IPS-18a (cell line): ENCODE measurements at regions not wholly inside any gene's neighbourhood (a gene's known extent, or its start where the extent isn't known, plus 50 kb on each side); places are given as distances from the start of the nearest gene placed in this dataset.
"Not testable (repeated sequence)": the region's sequence is repeated elsewhere in the genome, so short reads cannot be mapped to it uniquely, and the experiment has no call there.

ENCODE experiments used
- H3K27ac ChIP-seq: one replicate; pipeline ENCODE4 v1.5.1; 2013; ENCODE audit warnings: low read length
- H3K27me3 ChIP-seq: one replicate; pipeline ENCODE4 v1.6.1; 2013; ENCODE audit warnings: mild to moderate bottlenecking, low read length; ENCODE audit not compliant: control insufficient read depth, insufficient read depth
- H3K36me3 ChIP-seq: one replicate; pipeline ENCODE4 v1.6.1; 2013; ENCODE audit warnings: low read depth, low read length; ENCODE audit not compliant: control insufficient read depth
- H3K4me1 ChIP-seq: one replicate; pipeline ENCODE4 v1.6.1; 2013; ENCODE audit warnings: low read depth, low read length; ENCODE audit not compliant: control insufficient read depth
- H3K4me3 ChIP-seq: one replicate; pipeline ENCODE4 v1.5.1; 2013; ENCODE audit warnings: low read length
- H3K9ac ChIP-seq: one replicate; pipeline ENCODE4 v1.6.1; 2013; ENCODE audit warnings: mild to moderate bottlenecking, low read length, moderate library complexity
- H3K9me3 ChIP-seq: one replicate; pipeline ENCODE4 v1.6.1; 2013; ENCODE audit warnings: low read depth, low read length; ENCODE audit not compliant: control insufficient read depth

DNA sequence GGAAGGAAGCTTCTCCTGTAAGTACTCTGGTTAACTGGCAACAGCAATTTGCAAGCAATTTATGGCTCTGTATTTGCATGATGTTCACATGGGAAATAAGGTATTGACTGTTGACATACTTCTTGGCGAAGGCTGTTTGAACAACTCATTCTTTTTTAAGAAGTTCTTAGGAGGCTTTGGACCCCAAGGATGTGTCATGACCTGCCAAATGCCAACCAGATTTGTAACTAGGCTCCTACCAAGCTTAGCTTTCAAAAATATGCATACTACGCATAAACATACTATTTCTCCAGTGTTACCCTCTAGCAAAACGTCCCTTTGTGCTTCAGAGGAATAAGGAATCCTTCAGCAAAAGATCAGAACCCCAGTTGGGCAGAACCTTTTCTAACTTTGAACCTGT lies 165.2 kb upstream of the MSX2 start:
- no peaks in the 10 kb centered on the region for H3K4me1 ChIP-seq
- no peak overlapping the region for H3K4me3 ChIP-seq
- H3K9ac ChIP-seq, result no peak overlapping the region
- H3K36me3 ChIP-seq, result no peaks in the 10 kb centered on the region
- H3K9me3 ChIP-seq, result no peaks in the 10 kb centered on the region
- H3K27me3 ChIP-seq, result no peaks in the 10 kb centered on the region
- no peak overlapping the region for H3K27ac ChIP-seq

DNA sequence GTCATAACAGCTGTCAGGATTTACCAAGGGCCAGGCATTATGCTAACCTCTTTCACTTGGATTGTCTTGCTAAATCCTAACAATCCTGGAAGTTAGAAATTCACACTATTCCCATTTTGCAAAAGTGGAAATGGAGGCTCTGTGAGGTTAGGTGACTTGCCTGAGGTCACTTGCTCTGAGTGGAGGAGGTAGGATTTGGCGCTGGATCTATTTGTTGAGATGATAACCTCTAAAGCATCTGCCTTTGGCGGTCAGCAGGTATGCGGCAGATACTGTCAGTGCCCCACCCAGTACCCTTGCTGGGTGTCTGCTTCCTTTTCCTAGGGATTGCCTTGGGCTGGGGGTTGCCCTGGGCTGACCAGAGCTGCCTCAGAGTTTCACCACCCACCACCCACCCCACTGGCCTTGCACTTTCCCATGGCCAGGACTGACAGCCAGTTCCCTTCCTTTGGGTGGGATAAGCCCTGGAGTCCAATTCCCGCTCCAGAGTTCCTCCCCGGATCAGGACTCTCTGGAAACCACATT lies 164.8 kb upstream of the MSX2 start:
- H3K4me1 ChIP-seq, result no peaks in the 10 kb centered on the region
- H3K27ac ChIP-seq, result no peak overlapping the region
- no peaks in the 10 kb centered on the region for H3K9me3 ChIP-seq
- no peaks in the 10 kb centered on the region for H3K36me3 ChIP-seq
- no peak overlapping the region for H3K9ac ChIP-seq
- no peak overlapping the region for H3K4me3 ChIP-seq
- no peaks in the 10 kb centered on the region for H3K27me3 ChIP-seq

DNA sequence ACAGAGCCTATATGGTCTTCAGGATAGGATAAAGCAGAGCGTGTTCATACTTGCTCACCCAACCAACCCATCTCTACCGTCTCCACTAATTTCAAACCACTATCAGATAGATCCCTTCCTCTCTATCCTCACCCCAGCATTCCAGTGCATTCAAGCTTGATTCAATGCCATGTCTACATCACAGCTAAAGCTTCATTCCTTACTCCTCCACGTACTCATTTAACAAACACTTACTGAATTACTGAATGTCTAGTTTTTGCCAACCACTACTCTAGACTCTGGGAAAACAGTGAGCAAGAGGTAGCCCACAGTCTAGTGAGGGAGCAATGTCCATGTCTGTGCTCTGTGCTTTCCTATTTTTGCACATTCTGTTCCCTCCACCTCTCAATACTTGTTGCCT lies 163.5 kb upstream of the MSX2 start:
- Histone ChIP-seq H3K9me3 (no peaks in the 10 kb centered on the region), H3K36me3 (no peaks in the 10 kb centered on the region), H3K9ac (no peak overlapping the region), H3K27ac (no peak overlapping the region), H3K27me3 (no peaks in the 10 kb centered on the region), H3K4me3 (no peak overlapping the region), H3K4me1 (no peaks in the 10 kb centered on the region)

DNA sequence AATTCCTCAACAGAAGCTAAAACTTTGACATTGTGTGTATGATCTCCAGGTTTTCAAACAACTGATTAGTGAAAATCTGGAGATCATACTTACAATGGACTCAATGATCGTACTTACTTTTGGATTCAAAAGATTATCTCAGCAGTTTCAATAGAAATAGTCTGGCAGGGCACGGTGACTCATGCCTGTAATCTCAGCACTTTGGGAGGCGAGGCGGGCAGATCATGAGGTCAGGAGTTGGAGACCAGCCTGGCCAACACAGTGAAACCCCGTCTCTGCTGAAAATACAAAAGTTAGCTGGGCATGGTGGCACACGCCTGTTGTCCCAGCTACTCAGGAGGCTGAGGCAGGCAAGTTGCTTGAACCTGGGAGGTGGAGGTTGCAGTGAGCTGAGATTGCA lies 161.3 kb upstream of the MSX2 start:
- not testable (repeated sequence) for H3K36me3 ChIP-seq, H3K27ac ChIP-seq, H3K9me3 ChIP-seq, H3K9ac ChIP-seq, H3K4me3 ChIP-seq, H3K27me3 ChIP-seq, H3K4me1 ChIP-seq

DNA sequence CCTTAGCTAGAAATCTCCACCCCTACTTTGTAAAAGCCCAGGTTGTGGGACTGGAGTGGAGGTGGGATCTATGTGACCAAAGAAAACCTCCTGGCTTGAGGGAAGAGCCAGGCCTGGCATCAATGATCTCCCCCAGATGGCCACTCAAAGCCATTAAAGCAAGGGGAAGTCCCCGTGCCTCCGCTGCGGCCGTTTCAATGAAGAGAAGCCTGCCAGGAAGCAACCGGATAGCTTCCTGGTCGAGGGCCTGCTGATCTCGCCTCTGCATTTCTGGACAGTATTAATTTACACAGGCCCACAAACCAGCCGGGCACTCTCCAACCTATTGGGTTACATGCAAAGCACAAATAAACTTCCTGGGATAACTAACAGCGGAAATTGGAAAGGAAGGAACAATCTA lies 160.5 kb upstream of the MSX2 start:
- Histone ChIP-seq H3K27ac (no peak overlapping the region), H3K4me1 (no peaks in the 10 kb centered on the region), H3K36me3 (no peaks in the 10 kb centered on the region), H3K4me3 (no peak overlapping the region), H3K27me3 (no peaks in the 10 kb centered on the region), H3K9ac (no peak overlapping the region), H3K9me3 (no peaks in the 10 kb centered on the region)

DNA sequence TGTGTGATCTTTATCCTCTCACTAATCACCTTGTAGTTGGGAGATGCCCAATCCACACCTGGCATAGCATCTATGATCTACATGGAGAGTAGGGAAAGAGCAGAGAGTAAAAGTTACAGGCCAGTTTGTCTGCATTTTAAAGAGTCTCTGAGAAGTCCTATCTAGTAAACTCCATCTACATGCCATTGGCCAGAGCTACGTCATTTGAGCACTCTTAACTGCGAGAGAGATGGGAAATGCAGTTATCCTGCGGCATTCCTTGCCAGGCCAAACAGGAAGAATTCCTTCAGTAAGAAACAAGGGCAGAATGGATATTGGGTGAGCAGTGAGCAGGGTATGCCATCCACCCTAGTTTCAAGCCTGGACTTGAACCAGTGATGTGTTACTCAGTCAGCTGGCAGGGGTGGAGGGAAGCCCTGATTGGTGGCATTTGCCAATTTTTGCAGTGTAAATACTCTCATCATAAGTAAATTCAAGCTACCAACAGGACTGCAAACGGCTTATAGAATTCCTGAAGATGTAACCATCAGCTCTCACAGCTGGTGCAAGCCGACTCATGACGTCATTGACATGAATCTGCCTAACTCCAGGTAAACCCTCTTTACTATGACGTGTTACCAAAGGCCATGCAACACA lies 156.8 kb upstream of the MSX2 start:
- H3K9me3 ChIP-seq, result no peaks in the 10 kb centered on the region
- H3K27me3 ChIP-seq, result no peaks in the 10 kb centered on the region
- H3K27ac ChIP-seq, result no peak overlapping the region
- no peak overlapping the region for H3K9ac ChIP-seq
- no peaks in the 10 kb centered on the region for H3K36me3 ChIP-seq
- H3K4me1 ChIP-seq, result no peaks in the 10 kb centered on the region
- no peak overlapping the region for H3K4me3 ChIP-seq

DNA sequence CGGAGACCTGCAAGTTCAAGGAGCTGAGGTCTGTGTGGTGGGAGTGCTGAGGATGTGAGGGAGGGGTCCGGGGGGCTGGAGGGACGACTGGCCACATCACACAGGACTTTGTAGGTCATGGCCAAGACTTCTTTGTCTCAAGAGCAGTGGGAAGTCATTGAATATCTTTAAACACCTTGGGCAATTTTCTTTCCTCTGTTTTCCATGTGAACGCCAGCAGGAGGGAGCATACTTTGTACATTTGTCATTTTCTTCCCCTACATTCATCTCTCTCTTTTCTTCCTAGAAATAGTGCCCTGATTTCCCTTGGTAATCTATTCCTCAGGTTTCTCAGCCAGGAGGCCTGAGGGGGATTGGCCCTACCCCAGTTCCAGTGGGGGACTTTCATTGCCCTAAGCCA lies 153.7 kb upstream of the MSX2 start:
- Histone ChIP-seq H3K36me3 (no peaks in the 10 kb centered on the region), H3K27ac (no peak overlapping the region), H3K4me1 (no peaks in the 10 kb centered on the region), H3K4me3 (no peak overlapping the region), H3K9ac (no peak overlapping the region), H3K9me3 (no peaks in the 10 kb centered on the region), H3K27me3 (no peaks in the 10 kb centered on the region)

DNA sequence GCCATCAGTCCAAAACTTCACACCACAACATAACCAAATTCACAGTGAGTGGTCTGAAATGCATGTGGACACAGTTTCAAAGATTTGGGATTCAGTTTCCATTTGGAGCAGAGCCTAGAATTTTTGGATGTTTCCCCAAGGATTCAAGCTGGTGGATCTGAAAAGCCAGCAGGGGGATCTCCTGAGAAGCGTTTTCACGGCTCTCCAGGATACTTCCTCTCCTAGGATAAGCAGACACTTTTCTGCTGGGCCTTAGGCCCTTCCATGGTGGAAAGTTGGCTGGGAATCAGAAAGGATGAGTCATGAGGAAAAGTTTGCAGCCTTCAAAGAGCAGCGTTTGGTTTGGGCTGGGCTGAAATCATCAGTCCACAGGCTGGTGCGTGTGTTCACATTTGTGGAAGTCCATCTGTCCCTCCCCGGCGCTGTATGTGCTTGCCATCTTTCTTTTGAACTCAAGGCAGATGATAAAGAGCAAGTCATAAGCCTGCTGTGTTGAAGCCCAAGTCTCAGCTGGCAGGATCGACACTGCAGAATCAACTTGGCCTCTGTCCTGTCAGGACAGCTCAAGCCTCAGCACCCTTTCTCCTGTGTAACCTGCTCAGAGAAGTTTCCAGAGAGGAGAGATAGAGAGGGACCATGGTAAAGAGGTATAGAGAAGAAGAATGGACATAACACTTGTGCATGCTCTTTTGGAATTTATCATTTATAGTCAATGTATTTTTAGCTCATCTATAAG lies 152.6 kb upstream of the MSX2 start:
- H3K4me1 ChIP-seq, result no peaks in the 10 kb centered on the region
- H3K9me3 ChIP-seq, result no peaks in the 10 kb centered on the region
- H3K27me3 ChIP-seq, result no peaks in the 10 kb centered on the region
- H3K36me3 ChIP-seq, result no peaks in the 10 kb centered on the region
- no peak overlapping the region for H3K9ac ChIP-seq
- H3K27ac ChIP-seq, result no peak overlapping the region
- no peak overlapping the region for H3K4me3 ChIP-seq

DNA sequence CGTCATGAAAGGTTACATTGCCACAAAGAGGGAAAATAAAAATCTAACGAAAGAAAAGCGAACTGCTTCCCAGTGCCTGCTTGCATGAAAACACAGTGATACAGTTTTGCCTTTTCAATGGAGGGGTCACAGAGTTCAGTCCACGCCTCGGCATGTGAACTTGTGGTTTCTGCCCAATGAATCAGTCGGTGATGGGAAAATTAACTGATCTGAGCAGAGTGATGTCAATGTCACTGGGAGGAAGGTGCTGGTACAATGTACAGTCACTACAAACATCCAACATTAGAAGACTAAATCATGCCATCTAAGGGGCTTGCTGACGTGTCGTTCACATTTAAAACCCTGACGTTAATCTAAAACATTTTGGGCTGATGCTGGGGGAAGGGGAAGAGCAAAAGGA lies 151.8 kb upstream of the MSX2 start:
- H3K36me3 ChIP-seq, result no peaks in the 10 kb centered on the region
- no peaks in the 10 kb centered on the region for H3K9me3 ChIP-seq
- no peaks in the 10 kb centered on the region for H3K27me3 ChIP-seq
- H3K27ac ChIP-seq, result no peak overlapping the region
- H3K4me3 ChIP-seq, result no peak overlapping the region
- H3K4me1 ChIP-seq, result no peaks in the 10 kb centered on the region
- H3K9ac ChIP-seq, result no peak overlapping the region

DNA sequence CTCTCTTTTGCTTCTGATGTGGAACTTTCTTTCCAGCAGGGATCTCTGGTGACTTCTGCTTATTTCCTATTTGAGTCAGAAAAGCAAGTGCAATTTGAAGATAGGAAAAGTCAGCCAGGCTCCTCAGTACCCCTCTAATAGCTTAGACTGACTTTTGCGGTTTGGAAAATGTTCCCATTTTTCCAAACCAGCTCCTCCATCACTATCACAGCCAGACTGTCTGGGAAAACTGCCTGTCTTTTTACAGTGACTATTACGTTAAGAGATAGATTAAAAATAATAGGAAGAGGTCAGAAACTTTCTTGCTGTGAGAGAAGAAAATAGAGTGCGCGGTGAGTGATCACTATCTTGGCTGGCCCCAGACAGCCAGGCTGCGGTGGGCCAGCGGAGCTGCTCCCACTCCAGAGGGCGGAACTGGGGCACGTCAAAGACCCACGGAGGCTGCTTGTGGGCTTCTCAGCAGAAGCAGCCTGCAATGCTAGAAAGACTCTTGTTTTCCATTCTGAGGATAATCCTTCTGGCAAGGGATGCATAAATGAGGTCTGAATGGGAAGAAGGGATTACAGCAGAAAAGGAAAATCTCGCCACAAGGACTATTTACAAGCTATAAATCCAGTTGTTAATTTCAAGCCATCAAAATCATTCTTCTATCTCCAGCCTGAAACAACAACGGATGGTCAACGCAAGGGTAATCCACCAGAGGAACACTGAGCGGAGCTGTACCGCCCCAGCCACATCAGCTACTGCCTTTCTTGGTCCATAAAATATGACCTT lies 151.0 kb upstream of the MSX2 start:
- Histone ChIP-seq H3K4me3 (no peak overlapping the region), H3K27me3 (no peaks in the 10 kb centered on the region), H3K9me3 (no peaks in the 10 kb centered on the region), H3K36me3 (no peaks in the 10 kb centered on the region), H3K9ac (no peak overlapping the region), H3K4me1 (no peaks in the 10 kb centered on the region), H3K27ac (no peak overlapping the region)

DNA sequence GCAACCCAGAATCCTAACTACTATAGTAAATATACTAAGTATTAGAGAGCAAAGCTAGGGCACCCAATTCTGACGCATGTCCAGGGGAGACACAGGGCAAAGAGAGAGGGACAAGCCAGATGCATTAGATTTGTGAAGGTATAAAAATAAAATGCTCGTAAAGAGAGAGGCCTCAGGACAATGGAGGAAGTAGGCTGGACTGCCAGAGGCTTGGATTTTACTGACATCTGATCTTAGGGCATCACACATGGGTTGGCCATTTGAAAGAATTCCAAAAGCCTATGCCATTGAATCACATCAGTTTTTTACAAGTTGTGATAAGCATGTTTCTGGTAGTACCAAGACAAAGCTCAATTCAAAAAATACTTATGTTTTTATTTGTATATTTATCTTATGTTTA lies 149.3 kb upstream of the MSX2 start:
- H3K4me1 ChIP-seq, result no peaks in the 10 kb centered on the region
- no peaks in the 10 kb centered on the region for H3K27me3 ChIP-seq
- H3K27ac ChIP-seq, result no peak overlapping the region
- no peak overlapping the region for H3K4me3 ChIP-seq
- no peaks in the 10 kb centered on the region for H3K9me3 ChIP-seq
- H3K36me3 ChIP-seq, result no peaks in the 10 kb centered on the region
- no peak overlapping the region for H3K9ac ChIP-seq
